GM18505 (cell line): ENCODE measurements at regions not wholly inside any gene's neighbourhood (a gene's known extent, or its start where the extent isn't known, plus 50 kb on each side); places are given as distances from the start of the nearest gene placed in this dataset.
"Not testable (repeated sequence)": the region's sequence is repeated elsewhere in the genome, so short reads cannot be mapped to it uniquely, and the experiment has no call there.

Source experiments
- ATAC-seq: cut with Tn5 transposase; IDR thresholded peaks from one replicate; pipeline ENCODE4 v1.9.1; 2021; ENCODE audit not compliant: unreplicated experiment
- POLR2A ChIP-seq: IDR thresholded peaks from 4 replicates; pipeline ENCODE4 v1.6.1; 2011; ENCODE audit warnings: borderline replicate concordance; ENCODE audit not compliant: insufficient read depth, insufficient read length; ENCODE audit errors: extremely low read depth

DNA sequence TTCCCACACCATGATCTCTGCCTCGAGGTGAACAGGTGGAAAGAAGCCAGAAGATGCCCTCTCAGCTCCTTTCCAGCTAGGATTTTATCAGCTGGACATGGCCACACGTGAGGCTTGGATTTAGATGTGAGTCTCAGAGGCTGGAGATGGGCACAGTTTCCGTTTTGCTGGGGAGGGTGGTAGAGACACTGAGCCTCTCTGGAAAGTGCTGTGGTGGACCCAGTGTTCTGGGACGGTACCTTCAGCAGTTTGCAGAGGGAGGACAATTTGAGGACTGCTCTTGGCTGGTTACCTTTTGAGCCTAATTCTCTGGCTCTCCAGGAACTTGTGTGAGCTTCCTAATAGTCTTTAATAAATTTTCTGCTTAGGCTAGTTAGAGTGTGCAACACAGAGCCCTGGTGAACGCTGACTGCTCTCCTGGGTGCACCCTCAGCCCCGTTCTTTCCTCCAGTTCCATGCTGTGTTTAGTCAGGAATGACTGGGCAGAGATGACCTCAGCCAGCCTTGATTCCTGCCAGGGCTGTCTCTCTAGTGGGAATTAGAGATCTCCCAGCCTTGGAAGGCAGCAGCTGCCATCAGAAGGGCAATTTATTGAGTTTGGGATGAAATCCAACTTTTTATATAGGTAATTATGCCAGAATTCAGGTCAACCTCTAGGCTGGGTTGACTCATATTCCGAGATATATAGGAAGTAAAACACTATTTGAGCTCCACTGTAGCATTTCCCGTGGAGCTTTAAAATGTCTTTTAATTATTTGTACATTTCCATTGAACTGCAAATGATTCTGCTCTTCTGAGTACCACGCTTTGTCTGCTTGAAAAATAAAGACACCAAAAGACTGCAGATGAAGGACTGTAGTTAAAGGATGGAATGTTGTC lies 103.9 kb downstream of the GATA3 start:
- ATAC-seq = no peak
- TF ChIP-seq POLR2A = no peak

DNA sequence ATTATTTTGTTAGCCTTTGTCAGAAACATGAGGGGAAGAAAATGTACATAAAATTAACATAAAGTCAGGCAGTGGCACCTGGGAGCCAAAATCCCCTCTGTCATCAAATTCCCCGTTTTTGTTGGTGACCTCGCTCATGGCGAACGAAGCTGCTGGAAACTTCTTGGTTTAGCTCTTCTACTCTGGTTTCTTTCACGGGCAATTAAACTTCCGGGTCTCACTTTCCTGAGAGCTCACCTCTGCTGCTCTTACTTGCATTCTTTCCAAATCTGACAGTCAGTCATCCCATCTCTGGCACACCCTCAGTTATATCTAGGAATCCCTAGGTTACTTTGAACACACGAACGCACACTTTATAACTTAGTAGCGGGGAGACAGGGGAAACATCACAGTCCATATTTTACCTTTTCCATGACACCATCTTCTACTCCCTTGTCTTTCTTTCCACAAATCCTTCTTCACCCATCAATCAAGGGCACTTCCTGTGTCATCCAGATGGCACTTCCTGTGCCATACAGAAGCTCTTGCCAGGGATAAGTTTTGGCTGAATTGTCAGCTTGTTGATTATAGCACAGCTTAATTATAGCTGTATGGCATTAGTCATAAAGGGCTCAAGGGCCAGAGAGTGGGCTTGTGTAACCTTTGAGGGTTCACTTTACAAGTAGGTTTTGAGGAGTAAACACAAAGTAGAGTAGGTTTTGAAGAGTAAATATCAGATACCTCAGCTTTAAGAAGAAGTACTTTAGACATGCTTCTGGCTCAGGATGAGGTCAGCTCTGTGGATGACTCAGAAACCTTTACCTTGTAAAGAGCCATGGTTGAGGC lies 105.1 kb downstream of the GATA3 start:
- no peak for TF ChIP-seq POLR2A
- no peak for ATAC-seq

DNA sequence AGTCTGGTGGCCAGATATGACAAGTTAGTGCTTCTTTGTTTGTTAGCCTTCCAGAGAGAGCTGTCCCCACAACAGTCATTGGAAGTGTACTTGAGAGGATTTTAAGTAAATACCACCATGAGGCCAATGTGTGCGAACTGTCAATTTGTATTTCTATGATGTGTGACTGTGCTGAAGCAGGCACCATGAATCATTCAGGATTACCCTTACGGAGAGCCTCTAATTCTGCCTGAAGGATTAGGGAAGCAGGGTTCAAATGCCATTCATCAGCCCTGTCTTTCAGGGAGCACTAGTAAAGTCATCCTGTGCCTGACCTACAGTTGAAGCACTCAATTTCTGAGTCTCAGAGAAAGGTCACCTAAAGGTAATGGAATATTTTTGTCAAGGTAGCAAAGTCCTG lies 109.3 kb downstream of the GATA3 start:
- no peak for TF ChIP-seq POLR2A

DNA sequence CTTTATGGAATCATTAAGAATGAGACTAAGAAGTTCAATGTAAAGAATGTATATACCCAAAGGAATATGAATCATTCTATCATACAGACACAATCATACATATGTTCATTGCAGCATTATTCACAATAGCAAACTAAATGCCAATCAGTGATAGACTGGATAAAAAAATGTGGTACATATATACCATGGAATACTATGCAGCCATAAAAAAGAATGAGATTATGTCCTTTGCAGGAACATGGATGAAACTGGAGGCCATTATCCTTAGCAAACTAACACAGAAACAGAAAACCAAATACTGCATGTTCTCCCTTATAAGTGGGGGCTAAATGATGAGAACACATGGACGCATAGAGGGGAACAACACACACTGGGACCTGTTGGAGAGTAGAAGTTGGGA lies 110.2 kb downstream of the GATA3 start:
- ATAC-seq = not testable (repeated sequence)

More for the DNA sequence above, 109.3 kb downstream of the GATA3 start:
- no peak for ATAC-seq

DNA sequence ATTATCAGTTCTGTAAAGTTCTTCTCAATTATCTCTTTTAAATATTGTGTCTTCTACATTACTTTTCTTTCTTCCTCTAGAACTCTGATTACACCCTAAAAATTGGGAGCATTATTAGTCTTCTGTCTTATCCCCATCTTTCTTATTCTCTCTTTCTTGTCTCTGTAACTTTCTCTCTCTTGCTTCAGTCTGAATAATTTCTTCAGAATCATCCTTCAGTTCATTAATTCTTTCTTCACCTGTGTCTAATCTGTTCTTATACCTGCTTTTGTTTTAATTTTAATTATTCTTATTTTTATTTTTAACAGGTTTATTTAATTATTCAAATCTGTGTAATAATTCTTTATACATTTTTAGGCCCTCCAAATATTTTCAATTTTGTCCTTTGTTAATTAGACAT lies 114.3 kb downstream of the GATA3 start:
- TF ChIP-seq POLR2A = no peak
- no peak for ATAC-seq

DNA sequence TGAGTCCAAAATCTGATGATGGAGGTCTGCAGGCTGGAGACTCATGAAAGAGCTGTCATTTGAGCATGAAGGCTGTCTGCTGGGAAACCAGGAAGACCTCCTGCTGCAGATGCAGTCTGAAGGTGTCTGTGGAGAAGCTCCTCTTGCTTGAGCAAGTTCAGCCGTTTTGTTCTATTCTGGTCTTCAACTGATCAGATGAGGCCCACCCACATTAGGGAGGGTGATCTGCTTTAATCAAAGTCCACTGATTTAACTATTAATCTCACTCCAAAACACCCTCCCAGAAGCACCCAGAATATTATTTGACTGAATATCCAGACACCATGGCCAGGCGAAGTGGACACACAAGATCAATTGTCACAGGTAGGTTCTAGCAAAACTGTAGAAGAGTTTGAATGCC lies 116.5 kb downstream of the GATA3 start:
- no peak for TF ChIP-seq POLR2A
- ATAC-seq = no peak

DNA sequence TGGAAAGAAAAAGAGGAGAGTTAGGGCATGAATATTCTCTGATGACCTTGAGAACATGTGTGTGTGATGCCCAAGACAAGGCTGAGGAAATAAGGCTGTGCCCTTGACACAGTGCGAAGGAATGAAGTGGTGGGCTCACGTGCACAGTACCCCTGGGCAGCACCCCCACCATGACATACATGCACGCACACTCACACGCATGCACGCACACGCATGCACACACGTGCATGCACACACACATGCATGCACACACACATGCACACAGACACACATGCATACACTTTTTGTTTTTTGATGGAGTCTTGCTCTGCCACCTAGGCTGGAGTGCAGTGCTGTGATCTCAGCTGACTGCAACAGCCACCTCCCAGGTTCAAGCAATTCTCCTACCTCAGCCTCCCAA lies 118.1 kb downstream of the GATA3 start:
- no peak for ATAC-seq
- TF ChIP-seq POLR2A = no peak

DNA sequence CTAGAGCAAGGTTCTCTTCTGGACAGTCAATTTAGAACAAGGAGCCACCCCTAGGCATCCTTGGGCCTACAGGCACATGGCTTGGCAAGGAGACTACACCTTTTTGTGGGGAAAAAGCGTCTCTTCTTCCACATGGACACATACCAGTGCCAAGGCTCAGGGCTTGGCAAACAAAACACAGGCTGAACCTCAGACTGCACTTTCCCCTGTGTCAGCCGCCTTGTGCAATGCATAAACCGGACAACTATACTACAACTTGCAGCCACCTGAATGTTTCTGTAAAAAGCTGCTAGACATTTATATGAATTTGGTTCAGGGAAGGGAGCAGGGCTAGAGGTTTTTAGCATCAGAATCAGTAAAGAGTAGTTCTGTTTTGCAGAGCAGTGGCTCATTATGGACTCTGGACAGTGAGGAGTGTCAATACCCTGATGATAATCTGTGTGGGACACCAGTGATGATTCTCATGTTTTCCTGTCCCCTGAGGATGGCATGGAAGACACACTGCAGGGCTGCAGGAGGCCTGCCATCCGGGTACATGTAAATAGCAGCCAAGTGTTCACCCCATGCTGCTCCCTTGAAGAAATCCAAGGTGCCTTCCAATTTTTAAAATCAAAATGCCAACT lies 118.9 kb downstream of the GATA3 start:
- no peak for ATAC-seq
- no peak for TF ChIP-seq POLR2A

DNA sequence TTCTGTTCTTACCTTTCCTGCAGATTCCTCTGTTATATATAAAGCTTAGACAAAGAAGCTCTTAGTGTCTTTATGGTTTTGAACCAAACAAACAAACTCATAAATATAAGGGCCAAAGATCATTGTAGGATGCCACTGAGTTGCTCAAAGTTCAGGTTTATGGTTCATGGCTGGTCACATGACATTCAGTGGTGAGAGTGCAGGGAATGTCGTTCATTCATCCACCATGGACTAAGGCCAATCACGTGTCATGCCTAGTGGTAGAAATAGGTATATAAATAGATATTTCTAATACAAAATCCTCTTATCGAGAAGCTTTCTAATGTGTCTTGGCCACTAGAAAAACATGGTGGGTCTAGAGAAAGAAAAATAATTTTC lies 119.4 kb downstream of the GATA3 start:
- TF ChIP-seq POLR2A = no peak
- no peak for ATAC-seq

DNA sequence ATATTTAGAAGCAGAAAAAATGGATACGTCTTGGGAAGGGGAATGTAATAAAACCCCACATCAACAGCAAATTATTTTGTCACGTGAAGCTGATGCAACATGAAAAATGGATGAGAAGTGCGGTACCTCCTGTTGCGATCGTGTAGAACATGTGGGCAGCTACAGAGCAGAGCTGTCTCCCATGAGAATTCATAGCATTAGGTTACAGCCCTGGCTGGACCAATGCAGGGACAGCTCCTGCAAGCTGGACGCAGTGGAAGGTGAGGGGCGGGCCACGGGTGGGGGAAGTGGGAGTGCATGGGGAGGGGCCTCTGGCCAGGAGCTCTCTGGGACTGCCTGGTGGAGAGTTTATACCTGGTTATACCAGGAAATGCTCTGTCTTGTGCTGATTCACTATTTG lies 120.3 kb downstream of the GATA3 start:
- ATAC-seq = no peak

DNA sequence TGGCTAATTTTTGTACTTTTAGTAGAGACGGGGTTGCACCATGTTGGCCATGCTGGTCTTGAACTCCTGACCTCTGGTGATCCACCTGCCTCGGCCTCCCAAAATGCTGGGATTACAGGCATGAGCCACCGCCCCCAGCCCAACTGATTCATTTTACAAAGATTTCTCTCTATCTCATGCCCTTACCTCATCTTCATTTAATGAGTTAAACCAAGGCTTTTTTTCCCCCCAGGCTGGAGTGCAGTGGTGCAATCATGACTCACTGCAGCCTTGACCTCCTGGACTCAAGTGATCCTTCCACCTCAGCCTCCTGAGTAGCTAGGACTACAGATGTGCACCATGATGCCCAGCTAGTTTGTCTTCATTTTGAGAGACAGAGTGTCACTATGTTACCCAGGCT lies 123.0 kb downstream of the GATA3 start:
- not testable (repeated sequence) for ATAC-seq

More for the DNA sequence above, 120.3 kb downstream of the GATA3 start:
- no peak for TF ChIP-seq POLR2A

DNA sequence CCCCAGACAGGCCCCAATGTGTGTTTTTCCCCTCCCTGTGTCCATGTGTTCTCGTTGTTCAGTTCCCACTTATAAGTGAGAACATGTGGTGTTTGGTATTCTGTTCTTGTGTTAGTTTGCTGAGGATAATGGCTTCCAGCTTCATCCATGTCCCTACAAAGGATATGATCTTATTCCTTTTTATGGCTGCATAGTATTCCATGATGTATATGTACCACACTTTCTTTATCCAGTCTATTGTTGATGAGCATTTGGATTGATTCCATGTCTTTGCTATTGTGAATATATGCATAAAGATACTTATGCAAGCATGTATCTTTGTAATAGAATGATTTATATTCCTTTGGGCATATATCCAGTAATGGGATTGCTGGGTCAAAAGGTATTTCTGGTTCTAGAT lies 125.3 kb downstream of the GATA3 start:
- not testable (repeated sequence) for ATAC-seq

DNA sequence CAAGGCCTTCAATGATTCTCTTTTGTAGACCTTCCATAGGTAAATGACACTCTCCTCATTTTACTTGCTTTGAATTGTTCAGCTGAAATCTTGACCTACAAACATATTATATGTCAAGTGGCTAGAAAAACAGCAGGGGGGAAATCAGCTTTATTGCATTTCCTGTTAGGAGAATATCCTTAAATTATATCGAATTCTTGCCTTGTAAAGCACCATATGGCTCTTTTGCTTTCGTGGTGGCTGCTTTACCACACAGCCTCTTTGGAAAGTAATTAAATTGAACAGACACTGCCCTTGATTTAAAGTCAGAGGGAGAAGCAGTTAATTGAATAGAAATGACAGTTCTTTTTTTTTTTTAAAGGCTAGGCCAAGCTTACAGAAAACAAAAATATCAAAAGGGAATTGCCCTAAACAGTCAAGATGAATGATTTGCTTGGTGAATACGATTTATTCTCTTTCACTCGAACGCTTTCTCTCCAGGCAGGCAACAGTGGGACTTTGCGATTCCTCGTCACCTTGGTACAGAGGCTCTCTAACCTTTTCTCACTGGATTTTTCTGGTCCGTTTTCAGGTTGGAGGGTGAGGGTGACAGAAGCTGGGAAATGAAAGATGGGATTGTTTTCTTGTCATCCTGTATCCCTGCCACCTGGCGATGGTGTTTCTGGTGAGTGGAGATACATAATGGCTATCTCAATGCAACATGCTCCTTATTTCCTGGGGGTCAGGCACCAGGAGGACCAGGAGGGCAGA lies 126.0 kb downstream of the GATA3 start:
- TF ChIP-seq POLR2A = no peak
- ATAC-seq = no peak
